Osteocyte (in vitro differentiated cells): ENCODE measurements at regions not wholly inside any gene's neighbourhood (a gene's known extent, or its start where the extent isn't known, plus 50 kb on each side); places are given as distances from the start of the nearest gene placed in this dataset.

Experiments used
- DNase-seq: peaks from one replicate; pipeline ENCODE4 v3.0.0; 2021; ENCODE audit warnings: mixed read lengths; ENCODE audit not compliant: unreplicated experiment; ENCODE audit errors: extremely low spot score
- H3K27ac Mint-ChIP-seq: one replicate; pipeline ENCODE4 v1.8.0; 2021; ENCODE audit warnings: mild to moderate bottlenecking, mixed read lengths; ENCODE audit not compliant: unreplicated experiment
- H3K27me3 Mint-ChIP-seq: one replicate; pipeline ENCODE4 v1.8.0; 2021; ENCODE audit warnings: mixed read lengths; ENCODE audit not compliant: unreplicated experiment
- H3K36me3 Mint-ChIP-seq: one replicate; pipeline ENCODE4 v1.8.0; 2021; ENCODE audit warnings: mixed read lengths; ENCODE audit not compliant: unreplicated experiment
- H3K4me1 Mint-ChIP-seq: one replicate; pipeline ENCODE4 v1.8.0; 2021; ENCODE audit warnings: mixed read lengths; ENCODE audit not compliant: unreplicated experiment
- H3K4me3 Mint-ChIP-seq: one replicate; pipeline ENCODE4 v1.8.0; 2021; ENCODE audit warnings: mild to moderate bottlenecking, moderate library complexity, mixed read lengths; ENCODE audit not compliant: unreplicated experiment
- H3K9me3 Mint-ChIP-seq: one replicate; pipeline ENCODE4 v1.8.0; 2021; ENCODE audit warnings: mixed read lengths; ENCODE audit not compliant: unreplicated experiment
- CTCF ChIP-seq: fragments of 200-600 bp; sonication (generic); IDR thresholded peaks from 2 replicates; pipeline ENCODE4 v1.5.0; 2021; ENCODE audit warnings: antibody characterized with exemption, mild to moderate bottlenecking, moderate library complexity

GRCh38 chr6:106832766-106833510, 141.6 kb downstream of the CD24 start:
- H3K36me3 Mint-ChIP-seq: no peaks in the 10 kb centered on the region
- no peak overlapping the region for H3K27ac Mint-ChIP-seq
- H3K27me3 Mint-ChIP-seq: peaks cover 32% of the 10 kb centered on the region
- no peaks in the 10 kb centered on the region for H3K4me1 Mint-ChIP-seq
- H3K4me3 Mint-ChIP-seq: no peak overlapping the region
- no peaks in the 10 kb centered on the region for H3K9me3 Mint-ChIP-seq
- DNase-seq: no peak
- TF ChIP-seq CTCF: no peak

GRCh38 chr6:106830930-106831329, 143.6 kb downstream of the CD24 start:
- no peak for TF ChIP-seq CTCF
- Mint-ChIP-seq H3K4me3 (no peak overlapping the region), H3K27ac (no peak overlapping the region), H3K36me3 (no peaks in the 10 kb centered on the region), H3K9me3 (no peaks in the 10 kb centered on the region), H3K4me1 (no peaks in the 10 kb centered on the region), H3K27me3 (peaks cover 22% of the 10 kb centered on the region)
- DNase-seq: no peak

GRCh38 chr6:106829451-106829850, 145.1 kb downstream of the CD24 start:
- no peaks in the 10 kb centered on the region for H3K4me1 Mint-ChIP-seq
- H3K9me3 Mint-ChIP-seq: no peaks in the 10 kb centered on the region
- no peak overlapping the region for H3K4me3 Mint-ChIP-seq
- no peak for DNase-seq
- no peak overlapping the region for H3K27ac Mint-ChIP-seq
- TF ChIP-seq CTCF: no peak
- H3K27me3 Mint-ChIP-seq: peaks cover 14% of the 10 kb centered on the region
- no peaks in the 10 kb centered on the region for H3K36me3 Mint-ChIP-seq

GRCh38 chr6:106827081-106827480, 147.4 kb downstream of the CD24 start:
- H3K27ac Mint-ChIP-seq: no peak overlapping the region
- TF ChIP-seq CTCF: no peak
- no peak for DNase-seq
- no peaks in the 10 kb centered on the region for H3K36me3 Mint-ChIP-seq
- no peak overlapping the region for H3K4me3 Mint-ChIP-seq
- H3K27me3 Mint-ChIP-seq: peaks cover 6% of the 10 kb centered on the region
- no peaks in the 10 kb centered on the region for H3K4me1 Mint-ChIP-seq
- no peaks in the 10 kb centered on the region for H3K9me3 Mint-ChIP-seq

GRCh38 chr6:106825156-106825555, 149.4 kb downstream of the CD24 start:
- Mint-ChIP-seq H3K4me3 (no peak overlapping the region), H3K4me1 (peaks cover 4% of the 10 kb centered on the region), H3K27me3 (peaks cover 3% of the 10 kb centered on the region), H3K36me3 (no peaks in the 10 kb centered on the region), H3K27ac (no peak overlapping the region), H3K9me3 (no peaks in the 10 kb centered on the region)
- TF ChIP-seq CTCF: no peak
- DNase-seq: no peak
